ENCODE measurements at regions not wholly inside any gene's neighbourhood (a gene's known extent, or its start where the extent isn't known, plus 50 kb on each side); places are given as distances from the start of the nearest gene placed in this dataset.

DNA sequence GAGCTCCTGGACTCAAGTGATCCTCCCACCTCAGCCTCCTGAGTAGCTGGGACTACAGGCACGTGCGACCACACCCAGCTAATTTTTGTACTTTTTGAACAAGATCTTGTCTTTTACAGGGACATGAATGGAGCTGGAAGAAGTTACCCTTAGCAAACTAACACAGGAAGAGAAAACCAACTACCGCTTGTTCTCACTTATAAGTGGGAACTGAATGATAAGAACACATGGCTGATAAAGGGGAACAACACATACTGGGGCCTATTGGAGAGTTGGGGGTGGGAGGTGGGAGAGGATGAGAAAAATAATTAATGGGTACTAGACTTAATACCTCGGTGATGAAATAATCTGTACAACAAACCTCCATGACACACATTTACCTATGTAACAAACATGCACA is 70.9 kb upstream of the INHBA start:
- ChIA-PET CTCF (no interaction called here), POLR2A (no interaction called here)
- TF ChIP-seq, protein P1, sequence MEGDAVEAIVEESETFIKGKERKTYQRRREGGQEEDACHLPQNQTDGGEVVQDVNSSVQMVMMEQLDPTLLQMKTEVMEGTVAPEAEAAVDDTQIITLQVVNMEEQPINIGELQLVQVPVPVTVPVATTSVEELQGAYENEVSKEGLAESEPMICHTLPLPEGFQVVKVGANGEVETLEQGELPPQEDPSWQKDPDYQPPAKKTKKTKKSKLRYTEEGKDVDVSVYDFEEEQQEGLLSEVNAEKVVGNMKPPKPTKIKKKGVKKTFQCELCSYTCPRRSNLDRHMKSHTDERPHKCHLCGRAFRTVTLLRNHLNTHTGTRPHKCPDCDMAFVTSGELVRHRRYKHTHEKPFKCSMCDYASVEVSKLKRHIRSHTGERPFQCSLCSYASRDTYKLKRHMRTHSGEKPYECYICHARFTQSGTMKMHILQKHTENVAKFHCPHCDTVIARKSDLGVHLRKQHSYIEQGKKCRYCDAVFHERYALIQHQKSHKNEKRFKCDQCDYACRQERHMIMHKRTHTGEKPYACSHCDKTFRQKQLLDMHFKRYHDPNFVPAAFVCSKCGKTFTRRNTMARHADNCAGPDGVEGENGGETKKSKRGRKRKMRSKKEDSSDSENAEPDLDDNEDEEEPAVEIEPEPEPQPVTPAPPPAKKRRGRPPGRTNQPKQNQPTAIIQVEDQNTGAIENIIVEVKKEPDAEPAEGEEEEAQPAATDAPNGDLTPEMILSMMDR (IDR thresholded peaks at IDR 0.05; ENCODE audit: low read depth, low read length), result no peak
- no peak for DNase-seq (ENCODE audit: low read depth, low spot score)
- H3K27ac ChIP-seq (ENCODE audit: low read depth, low read length), result no peak overlapping the region
- no peaks in the 10 kb centered on the region for H3K27me3 ChIP-seq (ENCODE audit: control insufficient read depth, insufficient read depth, low read length)
- no peak overlapping the region for H3K4me3 ChIP-seq (ENCODE audit: low read depth, low read length)
- no peaks in the 10 kb centered on the region for H3K9me3 ChIP-seq (ENCODE audit: control insufficient read depth, insufficient read depth, low read length)

DNA sequence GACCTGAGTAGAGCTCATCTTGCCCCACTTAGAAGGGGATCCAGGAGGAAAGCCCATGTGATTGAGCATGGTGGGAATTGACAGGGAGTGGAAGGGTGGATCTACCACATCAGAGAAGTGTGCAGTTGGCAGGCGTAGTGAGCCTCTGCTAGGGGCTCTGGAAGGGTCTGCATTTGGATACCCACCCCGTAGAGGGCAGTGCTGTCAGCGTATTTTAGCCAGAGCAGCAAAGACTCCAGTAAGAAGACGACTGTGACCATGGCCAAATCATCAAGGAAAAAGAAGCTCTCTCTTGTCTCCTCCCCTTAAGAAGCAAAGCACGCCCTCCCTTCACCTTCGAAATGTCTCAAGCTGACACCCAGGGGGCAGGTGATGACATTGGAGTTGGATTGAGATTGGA is 68.8 kb upstream of the INHBA start:
- Histone ChIP-seq H3K9me3 (ENCODE audit: control insufficient read depth, insufficient read depth, low read length) (no peaks in the 10 kb centered on the region), H3K27me3 (ENCODE audit: control insufficient read depth, insufficient read depth, low read length) (no peaks in the 10 kb centered on the region), H3K4me3 (ENCODE audit: low read depth, low read length) (no peak overlapping the region), H3K27ac (ENCODE audit: low read depth, low read length) (no peak overlapping the region)
- TF ChIP-seq, protein P1 (IDR thresholded peaks at IDR 0.05; ENCODE audit: low read depth, low read length), result no peak
- ChIA-PET CTCF (interaction anchor here (1.2 kb wide), 1 partner anchor 115 kb away, joined by 3 read pairs; no protein-coding TSS in a partner anchor), POLR2A (no interaction called here)
- DNase-seq (ENCODE audit: low read depth, low spot score), result no peak

DNA sequence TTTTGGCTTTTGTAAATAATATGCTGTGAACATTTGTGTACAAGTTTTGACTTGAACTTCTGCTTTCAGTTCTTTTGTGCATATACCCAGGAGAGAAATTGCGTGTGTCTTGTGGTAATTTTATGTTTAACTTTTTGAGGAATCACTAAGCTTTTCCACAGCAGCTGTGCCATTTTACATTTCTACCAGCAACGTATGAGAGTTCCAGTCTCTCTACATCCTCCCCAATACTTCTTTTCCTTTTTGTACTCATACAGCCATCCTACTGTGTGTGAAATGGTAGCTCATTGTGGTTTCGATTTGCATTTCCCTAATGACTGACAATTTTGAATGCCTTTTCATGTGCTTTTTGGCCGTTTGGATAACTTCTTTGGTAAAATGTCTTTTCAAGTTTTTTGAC is 66.3 kb upstream of the INHBA start:
- ChIA-PET POLR2A (no interaction called here), CTCF (no interaction called here)

DNA sequence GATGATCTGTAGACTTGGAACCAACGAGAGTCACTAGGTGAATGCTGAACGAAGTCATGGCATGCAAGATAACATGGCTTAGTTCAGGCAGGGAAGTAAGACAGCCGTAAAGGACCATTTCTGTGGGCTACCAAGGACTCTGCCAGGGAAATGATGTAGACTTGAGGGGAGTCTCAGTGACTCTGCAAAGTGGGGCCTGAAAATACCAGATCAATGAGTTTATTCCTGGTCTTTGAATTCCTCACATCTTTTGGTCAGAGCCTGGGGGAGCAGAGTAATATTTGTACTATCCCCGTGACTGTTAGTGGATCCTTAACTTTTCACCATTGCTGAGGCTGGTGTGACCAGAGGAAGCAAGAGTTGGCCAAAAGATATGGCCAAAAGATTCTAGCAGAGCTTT is 60.7 kb upstream of the INHBA start:
- TF ChIP-seq, protein P1 (IDR thresholded peaks at IDR 0.05; ENCODE audit: low read depth, low read length), result no peak
- DNase-seq (ENCODE audit: low read depth, low spot score), result no peak
- ChIA-PET CTCF (no interaction called here), POLR2A (no interaction called here)
- H3K9me3 ChIP-seq (ENCODE audit: control insufficient read depth, insufficient read depth, low read length), result no peaks in the 10 kb centered on the region
- H3K27me3 ChIP-seq (ENCODE audit: control insufficient read depth, insufficient read depth, low read length), result no peaks in the 10 kb centered on the region
- no peak overlapping the region for H3K4me3 ChIP-seq (ENCODE audit: low read depth, low read length)
- H3K27ac ChIP-seq (ENCODE audit: low read depth, low read length), result no peak overlapping the region

More for the DNA sequence above, 66.3 kb upstream of the INHBA start:
- Histone ChIP-seq H3K9me3 (ENCODE audit: control insufficient read depth, insufficient read depth, low read length) (no peaks in the 10 kb centered on the region), H3K4me3 (ENCODE audit: low read depth, low read length) (no peak overlapping the region), H3K27ac (ENCODE audit: low read depth, low read length) (no peak overlapping the region), H3K27me3 (ENCODE audit: control insufficient read depth, insufficient read depth, low read length) (no peaks in the 10 kb centered on the region)
- DNase-seq (ENCODE audit: low read depth, low spot score), result no peak
- TF ChIP-seq, protein P1 (IDR thresholded peaks at IDR 0.05; ENCODE audit: low read depth, low read length), result no peak

DNA sequence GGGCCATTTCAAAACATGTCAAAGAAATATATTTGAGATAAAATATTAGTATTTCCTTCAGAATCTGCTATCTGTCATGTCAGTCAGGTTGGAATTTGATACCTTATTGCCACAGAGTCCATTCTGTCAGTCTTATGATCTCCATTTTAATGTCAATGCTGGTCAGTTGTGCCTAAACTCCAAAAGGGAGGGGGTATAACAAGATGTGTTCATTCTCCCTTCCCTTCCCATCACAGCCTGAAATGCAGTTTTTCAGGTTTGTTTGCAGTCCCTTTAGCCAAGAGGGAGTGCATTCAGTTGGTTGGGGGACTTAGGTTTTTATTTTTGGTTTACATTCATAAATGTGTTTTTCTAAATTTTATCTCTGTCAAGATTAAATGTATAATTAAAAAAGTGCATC is 59.8 kb upstream of the INHBA start:
- ChIA-PET CTCF (no interaction called here), POLR2A (no interaction called here)
- TF ChIP-seq, protein P1 (IDR thresholded peaks at IDR 0.05; ENCODE audit: low read depth, low read length), result no peak
- Histone ChIP-seq H3K9me3 (ENCODE audit: control insufficient read depth, insufficient read depth, low read length) (no peaks in the 10 kb centered on the region), H3K4me3 (ENCODE audit: low read depth, low read length) (no peak overlapping the region), H3K27ac (ENCODE audit: low read depth, low read length) (no peak overlapping the region), H3K27me3 (ENCODE audit: control insufficient read depth, insufficient read depth, low read length) (no peaks in the 10 kb centered on the region)
- no peak for DNase-seq (ENCODE audit: low read depth, low spot score)

Measured in AG04450 (cell line).